Neural progenitor cell (in vitro differentiated cells): ENCODE measurements at regions not wholly inside any gene's neighbourhood (a gene's known extent, or its start where the extent isn't known, plus 50 kb on each side); places are given as distances from the start of the nearest gene placed in this dataset.

Experiments
- DNase-seq: peaks from one replicate; pipeline ENCODE4 v3.0.0-alpha.2; 2016; ENCODE audit warnings: low spot score
- H2AFZ ChIP-seq: fragments of 200-600 bp; sonication (generic); replicated peaks from 2 replicates; pipeline ENCODE4 v1.6.1; 2016; ENCODE audit warnings: antibody characterized with exemption
- H3F3A ChIP-seq: fragments of 200-600 bp; sonication (generic); 2 replicates; pipeline ENCODE4 v1.6.1; 2016; ENCODE audit warnings: antibody characterized with exemption, low read depth
- H3K27ac ChIP-seq: fragments of 200-600 bp; sonication (generic); 2 replicates; pipeline ENCODE4 v1.5.1; 2016; ENCODE audit warnings: mild to moderate bottlenecking
- H3K27me3 ChIP-seq: fragments of 200-600 bp; sonication (generic); 2 replicates; pipeline ENCODE4 v1.6.1; 2016; ENCODE audit warnings: mild to moderate bottlenecking, moderate library complexity
- H3K36me3 ChIP-seq: fragments of 200-600 bp; sonication (generic); 2 replicates; pipeline ENCODE4 v1.5.1; 2016
- H3K4me1 ChIP-seq: fragments of 200-600 bp; sonication (generic); 2 replicates; pipeline ENCODE4 v1.6.1; 2016; ENCODE audit warnings: mixed run types
- H3K4me2 ChIP-seq: fragments of 200-600 bp; sonication (generic); 2 replicates; pipeline ENCODE4 v1.6.1; 2016
- H3K4me3 ChIP-seq: fragments of 200-600 bp; sonication (generic); 2 replicates; pipeline ENCODE4 v1.5.1; 2016
- H3K79me2 ChIP-seq: fragments of 200-600 bp; sonication (generic); 2 replicates; pipeline ENCODE4 v1.6.1; 2016; ENCODE audit warnings: low read depth
- H3K9ac ChIP-seq: fragments of 200-600 bp; sonication (generic); 2 replicates; pipeline ENCODE4 v1.6.1; 2016
- H3K9me3 ChIP-seq: fragments of 200-600 bp; sonication (generic); 2 replicates; pipeline ENCODE4 v1.5.1; 2016; ENCODE audit warnings: low read depth
- H4K20me1 ChIP-seq: fragments of 200-600 bp; sonication (generic); 2 replicates; pipeline ENCODE4 v1.6.1; 2016; ENCODE audit warnings: low read depth
- H3K27ac Mint-ChIP-seq: 3 replicates; pipeline ENCODE4 v1.8.0; 2021; ENCODE audit warnings: mixed read lengths
- H3K27me3 Mint-ChIP-seq: 2 replicates; pipeline ENCODE4 v1.8.0; 2022; ENCODE audit warnings: low read depth, mild to moderate bottlenecking, inconsistent platforms, moderate library complexity, mixed read lengths; ENCODE audit not compliant: insufficient read depth
- H3K36me3 Mint-ChIP-seq: 3 replicates; pipeline ENCODE4 v1.8.0; 2021; ENCODE audit warnings: mixed read lengths
- H3K4me1 Mint-ChIP-seq: 3 replicates; pipeline ENCODE4 v1.8.0; 2021; ENCODE audit warnings: mixed read lengths
- H3K4me3 Mint-ChIP-seq: 3 replicates; pipeline ENCODE4 v1.8.0; 2021; ENCODE audit warnings: mild to moderate bottlenecking, moderate library complexity, mixed read lengths
- H3K9me3 Mint-ChIP-seq: 3 replicates; pipeline ENCODE4 v1.8.0; 2020; ENCODE audit warnings: mixed read lengths
- EZH2 ChIP-seq: fragments of 200-600 bp; sonication (generic); IDR thresholded peaks from 2 replicates; pipeline ENCODE4 v1.6.1; 2017; ENCODE audit warnings: antibody characterized with exemption, mild to moderate bottlenecking, moderate library complexity
- EZH2phosphoT487 ChIP-seq: fragments of 200-600 bp; sonication (generic); IDR thresholded peaks from 2 replicates; pipeline ENCODE4 v1.6.1; 2017; ENCODE audit warnings: antibody characterized with exemption
- TF ChIP-seq, protein P1 (sequence below): fragments of 200-600 bp; sonication (generic); IDR thresholded peaks from 2 replicates; pipeline ENCODE4 v1.5.1; 2017; ENCODE audit warnings: antibody characterized with exemption, mild to moderate bottlenecking

- Histone ChIP-seq H2AFZ (no peak overlapping the region), H3K36me3 (no peaks in the 10 kb centered on the region), H3K27me3 (no peaks in the 10 kb centered on the region), H3K4me1 (peaks cover 7% of the 10 kb centered on the region), H3K9ac (no peak overlapping the region), H3K4me3 (no peak overlapping the region), H3K9me3 (no peaks in the 10 kb centered on the region), H4K20me1 (no peaks in the 10 kb centered on the region), H3F3A (no peaks in the 10 kb centered on the region), H3K4me2 (no peak overlapping the region), H3K27ac (no peak overlapping the region), H3K79me2 (no peaks in the 10 kb centered on the region)
- no peak overlapping the region for H3K27ac Mint-ChIP-seq
- H3K4me1 Mint-ChIP-seq, result peaks cover 27% of the 10 kb centered on the region
- peaks cover 20% of the 10 kb centered on the region for H3K9me3 Mint-ChIP-seq
- TF ChIP-seq EZH2phosphoT487, result no peak
- no peak for TF ChIP-seq EZH2
- TF ChIP-seq, protein P1, sequence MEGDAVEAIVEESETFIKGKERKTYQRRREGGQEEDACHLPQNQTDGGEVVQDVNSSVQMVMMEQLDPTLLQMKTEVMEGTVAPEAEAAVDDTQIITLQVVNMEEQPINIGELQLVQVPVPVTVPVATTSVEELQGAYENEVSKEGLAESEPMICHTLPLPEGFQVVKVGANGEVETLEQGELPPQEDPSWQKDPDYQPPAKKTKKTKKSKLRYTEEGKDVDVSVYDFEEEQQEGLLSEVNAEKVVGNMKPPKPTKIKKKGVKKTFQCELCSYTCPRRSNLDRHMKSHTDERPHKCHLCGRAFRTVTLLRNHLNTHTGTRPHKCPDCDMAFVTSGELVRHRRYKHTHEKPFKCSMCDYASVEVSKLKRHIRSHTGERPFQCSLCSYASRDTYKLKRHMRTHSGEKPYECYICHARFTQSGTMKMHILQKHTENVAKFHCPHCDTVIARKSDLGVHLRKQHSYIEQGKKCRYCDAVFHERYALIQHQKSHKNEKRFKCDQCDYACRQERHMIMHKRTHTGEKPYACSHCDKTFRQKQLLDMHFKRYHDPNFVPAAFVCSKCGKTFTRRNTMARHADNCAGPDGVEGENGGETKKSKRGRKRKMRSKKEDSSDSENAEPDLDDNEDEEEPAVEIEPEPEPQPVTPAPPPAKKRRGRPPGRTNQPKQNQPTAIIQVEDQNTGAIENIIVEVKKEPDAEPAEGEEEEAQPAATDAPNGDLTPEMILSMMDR, result no peak
- no peak overlapping the region for H3K4me3 Mint-ChIP-seq
- H3K27me3 Mint-ChIP-seq, result peaks cover 13% of the 10 kb centered on the region
- H3K36me3 Mint-ChIP-seq, result no peaks in the 10 kb centered on the region
- no peak for DNase-seq
These were observed 145.6 kb downstream of the DLL1 start for GRCh38 chr6:170145272-170145592.

DNA sequence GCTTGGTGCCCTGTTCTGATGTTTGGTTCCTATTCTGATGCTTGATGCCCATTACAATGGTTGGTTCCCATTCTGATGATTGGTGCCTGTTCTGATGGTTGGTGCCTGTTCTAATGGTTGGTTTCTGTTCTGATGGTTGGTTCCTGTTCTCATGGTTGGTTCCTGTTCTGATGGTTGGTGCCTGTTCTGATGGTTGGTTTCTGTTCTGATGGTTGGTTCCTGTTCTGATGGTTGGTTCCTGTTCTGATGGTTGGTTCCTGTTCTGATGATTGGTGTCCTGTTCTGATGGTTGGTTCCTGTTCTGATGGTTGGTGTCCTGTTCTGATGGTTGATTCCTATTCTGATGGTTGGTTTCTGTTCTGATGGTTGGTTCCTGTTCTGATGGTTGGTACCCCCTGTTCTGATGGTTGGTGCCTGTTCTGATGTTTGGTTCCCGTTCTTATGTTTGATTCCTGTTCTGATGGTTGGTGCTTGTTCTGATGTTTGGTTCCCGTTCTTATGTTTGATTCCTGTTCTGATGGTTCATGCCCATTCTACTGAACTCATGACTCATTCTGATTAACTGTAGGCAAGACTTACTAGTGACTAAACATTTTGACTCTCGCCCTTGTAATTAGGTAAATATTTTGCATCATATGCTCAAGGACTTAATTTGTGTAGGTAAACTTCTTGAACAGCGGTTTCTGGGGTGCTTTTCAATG, 146.2 kb downstream of the DLL1 start:
- no peaks in the 10 kb centered on the region for H4K20me1 ChIP-seq
- H3K9me3 ChIP-seq, result no peaks in the 10 kb centered on the region
- H3K4me3 ChIP-seq, result no peak overlapping the region
- TF ChIP-seq, protein P1, result no peak
- TF ChIP-seq EZH2phosphoT487, result no peak
- no peak for TF ChIP-seq EZH2
- no peak overlapping the region for H3K27ac Mint-ChIP-seq
- no peaks in the 10 kb centered on the region for H3K36me3 ChIP-seq
- no peak overlapping the region for H3K27ac ChIP-seq
- H3K4me1 ChIP-seq, result peaks cover 7% of the 10 kb centered on the region
- H3K4me3 Mint-ChIP-seq, result no peak overlapping the region
- H3K4me1 Mint-ChIP-seq, result peaks cover 27% of the 10 kb centered on the region
- H3K27me3 ChIP-seq, result no peaks in the 10 kb centered on the region
- H3K79me2 ChIP-seq, result no peaks in the 10 kb centered on the region
- no peak overlapping the region for H3K4me2 ChIP-seq
- H3K27me3 Mint-ChIP-seq, result peaks cover 11% of the 10 kb centered on the region
- no peak overlapping the region for H2AFZ ChIP-seq
- H3K36me3 Mint-ChIP-seq, result peaks cover under 1% of the 10 kb centered on the region
- H3K9me3 Mint-ChIP-seq, result peaks cover 21% of the 10 kb centered on the region
- no peak overlapping the region for H3K9ac ChIP-seq
- no peak for DNase-seq
- H3F3A ChIP-seq, result no peaks in the 10 kb centered on the region

DNA sequence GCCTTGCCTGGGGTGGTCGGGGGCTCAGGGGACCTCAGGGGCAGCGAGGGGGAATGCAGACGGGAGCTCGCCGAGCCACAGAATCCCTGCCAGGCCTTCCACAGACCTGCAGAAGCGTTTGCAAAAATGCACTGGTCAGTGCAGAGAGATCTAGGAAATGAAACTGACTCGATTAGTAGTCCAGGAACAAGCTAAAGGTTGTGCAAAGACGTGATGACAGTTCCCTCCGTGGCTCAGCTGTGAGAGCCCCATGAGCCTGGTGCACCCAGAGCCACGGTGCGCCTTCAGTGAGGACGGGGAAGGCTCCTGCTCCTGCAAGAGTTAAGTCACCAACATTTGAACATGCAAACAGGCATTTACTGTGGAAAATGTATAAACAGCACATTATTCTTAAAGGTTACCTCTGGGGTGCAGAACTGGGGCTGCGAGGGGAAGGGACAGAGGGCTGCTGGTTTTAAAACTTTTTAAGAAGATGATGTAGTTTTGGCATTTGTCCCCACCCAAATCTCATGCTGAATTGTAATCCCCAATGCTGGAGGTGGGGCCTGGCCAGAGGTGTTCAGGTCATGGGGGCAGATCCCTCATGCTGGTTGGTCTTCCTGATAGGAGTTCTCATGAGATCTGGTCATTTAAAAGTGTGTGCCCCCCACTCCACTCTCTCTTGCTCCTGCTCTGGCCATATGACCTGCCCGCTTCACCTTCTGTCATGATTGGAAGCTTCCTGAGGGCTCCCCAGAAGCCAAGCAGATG, 147.3 kb downstream of the DLL1 start:
- Mint-ChIP-seq H3K36me3 (peaks cover 2% of the 10 kb centered on the region), H3K9me3 (peaks cover 31% of the 10 kb centered on the region), H3K27me3 (peaks cover 14% of the 10 kb centered on the region), H3K4me1 (peaks cover 20% of the 10 kb centered on the region), H3K4me3 (no peak overlapping the region), H3K27ac (no peak overlapping the region)
- Histone ChIP-seq H3K9me3 (no peaks in the 10 kb centered on the region), H3K4me1 (peaks cover 7% of the 10 kb centered on the region), H3K4me3 (no peak overlapping the region), H3K27me3 (no peaks in the 10 kb centered on the region), H2AFZ (no peak overlapping the region), H3K79me2 (no peaks in the 10 kb centered on the region), H3K36me3 (no peaks in the 10 kb centered on the region), H3K27ac (no peak overlapping the region), H4K20me1 (no peaks in the 10 kb centered on the region), H3F3A (no peaks in the 10 kb centered on the region), H3K9ac (no peak overlapping the region), H3K4me2 (no peak overlapping the region)
- TF ChIP-seq EZH2, result no peak
- no peak for TF ChIP-seq EZH2phosphoT487
- TF ChIP-seq, protein P1, result no peak
- no peak for DNase-seq
